Karpas-422 (cell line): ENCODE measurements at regions not wholly inside any gene's neighbourhood (a gene's known extent, or its start where the extent isn't known, plus 50 kb on each side); places are given as distances from the start of the nearest gene placed in this dataset.
"Not testable (repeated sequence)": the region's sequence is repeated elsewhere in the genome, so short reads cannot be mapped to it uniquely, and the experiment has no call there.

Experiments
- DNase-seq: peaks from one replicate; pipeline ENCODE4 v3.0.0-alpha.2; 2015
- H2AFZ ChIP-seq: fragments of 200-600 bp; sonication (generic); 2 replicates; pipeline ENCODE4 v1.6.1; 2014; ENCODE audit warnings: antibody characterized with exemption, low read length, mixed read lengths
- H3K27ac ChIP-seq: fragments of 200-600 bp; sonication (generic); 2 replicates; pipeline ENCODE4 v1.5.1; 2014; ENCODE audit warnings: mild to moderate bottlenecking, low read length, moderate library complexity
- H3K27me3 ChIP-seq: fragments of 200-600 bp; sonication (generic); 2 replicates; pipeline ENCODE4 v1.6.1; 2014; ENCODE audit warnings: low read length, mixed read lengths
- H3K36me3 ChIP-seq: fragments of 200-600 bp; sonication (generic); 2 replicates; pipeline ENCODE4 v1.6.1; 2014; ENCODE audit warnings: low read length, mixed read lengths; ENCODE audit not compliant: insufficient read depth
- H3K4me1 ChIP-seq: fragments of 200-600 bp; sonication (generic); 2 replicates; pipeline ENCODE4 v1.6.1; 2014; ENCODE audit warnings: mild to moderate bottlenecking, low read length, mixed read lengths
- H3K4me2 ChIP-seq: fragments of 200-600 bp; sonication (generic); 2 replicates; pipeline ENCODE4 v1.6.1; 2014; ENCODE audit warnings: low read length, low read depth, mild to moderate bottlenecking; ENCODE audit not compliant: poor library complexity, severe bottlenecking
- H3K4me3 ChIP-seq: fragments of 200-600 bp; sonication (generic); 2 replicates; pipeline ENCODE4 v1.5.1; 2014; ENCODE audit warnings: mild to moderate bottlenecking, antibody characterized with exemption, low read length, mixed read lengths
- H3K79me2 ChIP-seq: fragments of 200-600 bp; sonication (generic); 2 replicates; pipeline ENCODE4 v1.6.1; 2014; ENCODE audit warnings: mild to moderate bottlenecking, low read length, mixed read lengths
- H3K9ac ChIP-seq: fragments of 200-600 bp; sonication (generic); 2 replicates; pipeline ENCODE4 v1.6.0; 2014; ENCODE audit warnings: low read length
- H3K9me2 ChIP-seq: fragments of 200-600 bp; sonication (generic), shearing (Covaris generic); replicated peaks from 2 replicates; pipeline ENCODE4 v1.6.0; 2014; ENCODE audit warnings: mild to moderate bottlenecking, low read length, moderate library complexity; ENCODE audit not compliant: insufficient read depth
- H3K9me3 ChIP-seq: fragments of 300-700, 200-600 bp; sonication (generic); 2 replicates; pipeline ENCODE4 v1.6.1; 2014; ENCODE audit warnings: low read length, mixed read lengths
- H4K20me1 ChIP-seq: fragments of 200-600 bp; sonication (generic); 2 replicates; pipeline ENCODE4 v1.6.1; 2014; ENCODE audit warnings: mild to moderate bottlenecking, antibody characterized with exemption, low read length, low read depth; ENCODE audit not compliant: insufficient read depth

- H4K20me1 ChIP-seq = no peaks in the 10 kb centered on the region
- no peak for DNase-seq
- H2AFZ ChIP-seq = no peak overlapping the region
- no peak overlapping the region for H3K9ac ChIP-seq
- no peaks in the 10 kb centered on the region for H3K36me3 ChIP-seq
- no peak overlapping the region for H3K4me2 ChIP-seq
- H3K4me3 ChIP-seq = no peak overlapping the region
- H3K79me2 ChIP-seq = no peaks in the 10 kb centered on the region
- H3K9me2 ChIP-seq = no peaks in the 10 kb centered on the region
- H3K9me3 ChIP-seq = peaks cover 5% of the 10 kb centered on the region
- H3K27ac ChIP-seq = no peak overlapping the region
- H3K4me1 ChIP-seq = no peaks in the 10 kb centered on the region
- H3K27me3 ChIP-seq = no peaks in the 10 kb centered on the region
Observed at GRCh38 chr18:30444544-30444943, 598.0 kb downstream of the DSC3 start.

DNA sequence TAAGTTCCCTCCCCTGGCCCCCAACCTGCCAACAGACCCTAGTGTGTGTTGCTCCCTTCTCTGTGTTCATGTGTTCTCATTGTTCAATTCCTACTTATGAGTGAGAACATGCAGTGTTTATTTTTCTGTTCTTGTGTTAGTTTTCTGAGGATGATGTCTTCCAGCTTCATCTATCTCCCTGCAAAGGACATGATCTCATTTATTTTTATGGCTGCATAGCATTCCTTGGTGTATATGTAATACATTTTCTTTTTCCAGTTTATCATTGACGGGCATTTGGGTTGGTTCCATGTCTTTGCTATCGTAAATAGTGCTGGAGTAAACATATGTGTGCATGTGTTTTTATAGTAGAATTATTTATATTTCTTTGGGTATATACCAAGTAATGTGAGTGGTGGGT lies 602.2 kb downstream of the DSC3 start:
- no peak for DNase-seq
- Histone ChIP-seq H3K9me2 (no peaks in the 10 kb centered on the region), H2AFZ (no peak overlapping the region), H3K27me3 (no peaks in the 10 kb centered on the region), H3K4me1 (no peaks in the 10 kb centered on the region), H3K4me3 (no peak overlapping the region), H3K79me2 (no peaks in the 10 kb centered on the region), H3K36me3 (no peaks in the 10 kb centered on the region), H3K9me3 (peaks cover 5% of the 10 kb centered on the region), H4K20me1 (no peaks in the 10 kb centered on the region), H3K27ac (no peak overlapping the region), H3K9ac (no peak overlapping the region), H3K4me2 (no peak overlapping the region)

DNA sequence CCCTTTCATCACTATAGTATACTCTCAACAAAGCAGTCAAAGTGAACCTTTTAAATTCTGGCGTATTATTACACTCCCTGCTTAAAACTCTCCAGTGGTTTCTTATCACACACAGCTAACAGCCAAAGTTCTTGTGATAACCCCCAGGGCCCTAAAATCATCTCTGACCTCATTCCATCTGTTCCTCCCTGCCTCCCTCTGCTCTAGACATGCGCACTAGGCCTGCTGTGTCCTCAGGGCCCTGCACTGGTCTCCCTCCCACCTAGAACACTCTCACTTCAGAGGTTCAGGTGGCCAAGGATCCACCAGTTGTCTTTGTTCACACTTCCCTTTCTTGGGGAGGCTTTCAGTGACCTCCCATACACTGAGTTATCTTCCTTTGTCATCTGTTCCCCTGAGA lies 603.4 kb downstream of the DSC3 start:
- Histone ChIP-seq H3K4me1 (no peaks in the 10 kb centered on the region), H2AFZ (no peak overlapping the region), H3K9me2 (no peaks in the 10 kb centered on the region), H3K4me3 (no peak overlapping the region), H4K20me1 (no peaks in the 10 kb centered on the region), H3K27ac (no peak overlapping the region), H3K27me3 (no peaks in the 10 kb centered on the region), H3K79me2 (no peaks in the 10 kb centered on the region), H3K36me3 (no peaks in the 10 kb centered on the region), H3K9ac (no peak overlapping the region), H3K9me3 (no peaks in the 10 kb centered on the region; the same call in none of the 2 replicates), H3K4me2 (no peak overlapping the region)
- no peak for DNase-seq

GRCh38 chr18:30432349-30432748 lies 610.2 kb downstream of the DSC3 start:
- Histone ChIP-seq H3K9ac (no peak overlapping the region), H3K4me3 (no peak overlapping the region), H3K9me2 (no peaks in the 10 kb centered on the region), H3K79me2 (no peaks in the 10 kb centered on the region), H3K36me3 (no peaks in the 10 kb centered on the region), H3K9me3 (no peaks in the 10 kb centered on the region; the same call in 1 of the 2 replicates), H3K4me1 (no peaks in the 10 kb centered on the region), H3K27me3 (no peaks in the 10 kb centered on the region), H2AFZ (no peak overlapping the region), H3K27ac (no peak overlapping the region), H4K20me1 (no peaks in the 10 kb centered on the region), H3K4me2 (no peak overlapping the region)
- DNase-seq = no peak

DNA sequence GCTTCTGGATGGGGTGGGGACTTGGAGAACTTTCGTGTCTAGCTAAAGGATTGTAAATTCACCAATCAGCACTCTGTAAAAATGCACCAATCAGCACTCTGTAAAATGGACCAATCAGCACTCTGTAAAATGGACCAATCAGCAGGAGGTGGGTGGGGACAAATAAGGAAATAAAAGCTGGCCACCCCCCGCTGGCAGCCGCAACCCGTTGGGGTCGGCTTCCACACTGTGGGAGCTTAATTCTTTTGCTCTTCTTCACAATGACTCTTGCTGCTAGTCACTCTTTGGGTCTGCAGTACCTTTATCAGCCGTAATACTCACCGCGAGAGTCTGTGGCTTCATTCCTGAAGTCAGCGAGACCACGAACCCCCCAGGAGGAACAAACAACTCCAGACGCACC lies 623.1 kb downstream of the DSC3 start:
- H4K20me1 ChIP-seq, DNase-seq, H3K4me1 ChIP-seq, H3K4me3 ChIP-seq, H3K9me2 ChIP-seq, H2AFZ ChIP-seq, H3K9ac ChIP-seq, H3K9me3 ChIP-seq, H3K79me2 ChIP-seq, H3K36me3 ChIP-seq, H3K4me2 ChIP-seq, H3K27ac ChIP-seq, H3K27me3 ChIP-seq: not testable (repeated sequence)

- no peaks in the 10 kb centered on the region for H3K9me2 ChIP-seq
- no peaks in the 10 kb centered on the region for H3K36me3 ChIP-seq
- H4K20me1 ChIP-seq = no peaks in the 10 kb centered on the region
- no peak overlapping the region for H3K9ac ChIP-seq
- no peak overlapping the region for H3K4me2 ChIP-seq
- no peaks in the 10 kb centered on the region for H3K4me1 ChIP-seq
- DNase-seq = no peak
- H3K27ac ChIP-seq = no peak overlapping the region
- H3K79me2 ChIP-seq = no peaks in the 10 kb centered on the region
- no peaks in the 10 kb centered on the region for H3K27me3 ChIP-seq
- H2AFZ ChIP-seq = no peak overlapping the region
- H3K4me3 ChIP-seq = no peak overlapping the region
- H3K9me3 ChIP-seq = 0 out of 2 replicates have a peak, but pooled peaks cover 2% of the 10 kb centered on the region
Observed at GRCh38 chr18:30415903-30416302, 626.6 kb downstream of the DSC3 start.

DNA sequence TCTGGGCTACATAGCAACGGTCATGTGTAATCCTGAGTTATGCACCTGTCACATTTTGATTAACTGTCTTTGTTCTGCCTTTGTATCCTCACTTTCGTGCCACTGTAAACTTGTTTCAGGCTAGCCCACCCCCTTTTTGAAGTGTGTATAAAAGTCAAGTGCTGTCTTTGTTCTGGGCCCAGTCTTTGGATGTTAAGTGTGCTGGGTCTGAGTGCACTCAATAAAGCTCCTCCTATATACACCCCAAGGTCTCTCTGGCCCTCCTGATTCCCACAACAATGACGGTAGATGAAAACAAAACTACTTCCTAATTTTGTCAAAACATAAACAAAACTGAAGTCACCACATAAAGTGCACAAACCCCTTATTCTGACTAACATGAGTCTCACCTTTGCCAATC lies 633.4 kb downstream of the DSC3 start:
- no peaks in the 10 kb centered on the region for H3K27me3 ChIP-seq
- no peaks in the 10 kb centered on the region for H3K4me1 ChIP-seq
- H4K20me1 ChIP-seq = no peaks in the 10 kb centered on the region
- no peaks in the 10 kb centered on the region for H3K79me2 ChIP-seq
- no peak overlapping the region for H3K9ac ChIP-seq
- H2AFZ ChIP-seq = no peak overlapping the region
- no peak overlapping the region for H3K27ac ChIP-seq
- no peak overlapping the region for H3K4me3 ChIP-seq
- H3K9me3 ChIP-seq = peaks cover 11% of the 10 kb centered on the region
- DNase-seq = no peak
- no peaks in the 10 kb centered on the region for H3K36me3 ChIP-seq
- no peaks in the 10 kb centered on the region for H3K9me2 ChIP-seq
- H3K4me2 ChIP-seq = no peak overlapping the region

DNA sequence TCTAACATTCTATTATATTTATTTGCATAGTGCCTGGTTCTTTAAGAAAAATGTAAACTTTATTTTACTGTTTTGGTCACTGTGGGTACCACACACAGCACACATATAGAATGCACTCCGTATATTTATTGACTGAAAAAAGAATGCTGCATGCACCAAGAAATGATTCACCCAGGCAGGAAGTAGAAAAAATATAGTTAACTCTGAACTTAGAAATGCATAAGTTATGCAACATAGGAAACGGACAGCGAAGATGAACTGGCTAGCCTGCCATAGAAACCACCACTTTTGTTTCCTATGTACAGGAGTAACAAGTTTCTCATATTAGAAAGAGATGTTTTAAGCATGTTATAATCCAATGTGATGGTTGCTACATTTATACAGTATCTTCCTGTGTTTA lies 635.8 kb downstream of the DSC3 start:
- Histone ChIP-seq H3K27ac (no peak overlapping the region), H3K9ac (no peak overlapping the region), H3K27me3 (no peaks in the 10 kb centered on the region), H3K9me2 (no peaks in the 10 kb centered on the region), H3K36me3 (no peaks in the 10 kb centered on the region), H3K9me3 (peaks cover 14% of the 10 kb centered on the region), H3K4me3 (no peak overlapping the region), H3K4me2 (no peak overlapping the region), H2AFZ (no peak overlapping the region), H3K79me2 (no peaks in the 10 kb centered on the region), H3K4me1 (no peaks in the 10 kb centered on the region), H4K20me1 (no peaks in the 10 kb centered on the region)
- no peak for DNase-seq

- Histone ChIP-seq H3K27me3 (no peaks in the 10 kb centered on the region), H2AFZ (no peak overlapping the region), H3K9me3 (peaks cover 15% of the 10 kb centered on the region), H3K9me2 (no peaks in the 10 kb centered on the region), H3K9ac (no peak overlapping the region), H3K36me3 (no peaks in the 10 kb centered on the region), H3K4me2 (no peak overlapping the region), H3K4me1 (no peaks in the 10 kb centered on the region), H3K27ac (no peak overlapping the region), H3K4me3 (no peak overlapping the region), H3K79me2 (no peaks in the 10 kb centered on the region), H4K20me1 (no peaks in the 10 kb centered on the region)
- no peak for DNase-seq
Observed at GRCh38 chr18:30405038-30405437, 637.5 kb downstream of the DSC3 start.
